ENCODE measurements at regions not wholly inside any gene's neighbourhood (a gene's known extent, or its start where the extent isn't known, plus 50 kb on each side); places are given as distances from the start of the nearest gene placed in this dataset.

DNA sequence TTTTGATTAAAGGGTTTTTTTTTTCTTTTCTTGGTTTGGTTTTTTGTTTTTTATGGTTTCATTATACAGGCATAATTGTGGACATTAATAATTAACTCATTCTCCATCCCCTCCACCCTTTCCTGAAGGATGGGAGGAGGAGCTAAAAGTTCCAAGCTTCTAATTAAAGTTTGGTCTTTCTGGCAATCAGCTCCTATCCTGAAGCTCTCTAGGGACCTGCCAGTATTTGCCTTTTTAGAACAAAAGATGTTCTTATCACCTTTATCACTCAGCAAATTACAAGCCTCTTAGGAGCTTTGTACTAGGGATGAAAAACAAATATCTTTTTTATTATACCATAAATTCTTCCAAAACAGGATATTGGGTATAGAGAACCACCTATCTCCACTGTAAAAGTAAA is 589.8 kb downstream of the PDHA2 start:
- TF ChIP-seq, protein P1, sequence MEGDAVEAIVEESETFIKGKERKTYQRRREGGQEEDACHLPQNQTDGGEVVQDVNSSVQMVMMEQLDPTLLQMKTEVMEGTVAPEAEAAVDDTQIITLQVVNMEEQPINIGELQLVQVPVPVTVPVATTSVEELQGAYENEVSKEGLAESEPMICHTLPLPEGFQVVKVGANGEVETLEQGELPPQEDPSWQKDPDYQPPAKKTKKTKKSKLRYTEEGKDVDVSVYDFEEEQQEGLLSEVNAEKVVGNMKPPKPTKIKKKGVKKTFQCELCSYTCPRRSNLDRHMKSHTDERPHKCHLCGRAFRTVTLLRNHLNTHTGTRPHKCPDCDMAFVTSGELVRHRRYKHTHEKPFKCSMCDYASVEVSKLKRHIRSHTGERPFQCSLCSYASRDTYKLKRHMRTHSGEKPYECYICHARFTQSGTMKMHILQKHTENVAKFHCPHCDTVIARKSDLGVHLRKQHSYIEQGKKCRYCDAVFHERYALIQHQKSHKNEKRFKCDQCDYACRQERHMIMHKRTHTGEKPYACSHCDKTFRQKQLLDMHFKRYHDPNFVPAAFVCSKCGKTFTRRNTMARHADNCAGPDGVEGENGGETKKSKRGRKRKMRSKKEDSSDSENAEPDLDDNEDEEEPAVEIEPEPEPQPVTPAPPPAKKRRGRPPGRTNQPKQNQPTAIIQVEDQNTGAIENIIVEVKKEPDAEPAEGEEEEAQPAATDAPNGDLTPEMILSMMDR (IDR thresholded peaks at IDR 0.05), result no peak
- TF ChIP-seq POLR2A (IDR thresholded peaks at IDR 0.05), result no peak
